HepG2 (cell line): ENCODE measurements at regions not wholly inside any gene's neighbourhood (a gene's known extent, or its start where the extent isn't known, plus 50 kb on each side); places are given as distances from the start of the nearest gene placed in this dataset.

Experiments used
- ATAC-seq: fragments of 200-7000 bp; cut with Tn5 transposase; 3 replicates; pipeline ENCODE4 v1.9.1; 2020; ENCODE audit warnings: mild to moderate bottlenecking, moderate library complexity
- BruUV-seq: library from RNA; stranded (reverse); fragments of 400-500 nt; replicated peaks from 2 replicates; lab custom pipeline; 2021; lab: Mats Ljungman, UMichigan
- CTCF ChIA-PET: fragments of 300-600 bp; formaldehyde crosslinking; extraction: SDS; loops from one replicate; lab custom pipeline; 2021; ENCODE audit warnings: low total read pairs, inconsistent platforms, low intra/inter-chr PET ratio; lab: Yijun Ruan, JAX
- POLR2A ChIA-PET: fragments of 350-600 bp; sonication (Branson Sonifier 250); formaldehyde crosslinking; loops from one replicate; lab custom pipeline; 2020; ENCODE audit warnings: antibody characterized with exemption, inconsistent platforms; lab: Yijun Ruan, JAX
- DNase-seq: peaks from one replicate; pipeline ENCODE4 v3.0.0-alpha.2; 2015; ENCODE audit warnings: low spot score
- FAIRE-seq: peaks from 3 replicates; lab custom pipeline; 2011; peaks lifted over from hg19 to GRCh38; lab: Jason Lieb, UNC
- H2AFZ ChIP-seq: one replicate; pipeline ENCODE4 v1.6.1; 2011; ENCODE audit warnings: low read length, inconsistent platforms
- H3K27ac ChIP-seq: fragments of 300-600 bp; 3 replicates; pipeline ENCODE4 v1.8.0; 2011; ENCODE audit warnings: mixed run types, mild to moderate bottlenecking, mixed read lengths, low read length, inconsistent platforms; ENCODE audit not compliant: insufficient read depth; ENCODE audit errors: extremely low read length
- H3K27me3 ChIP-seq, 2 experiments: fragments of 200-600 bp in 1 of 2; 2 replicates in 1 of 2; 3 replicates in 1 of 2; pipeline versions ENCODE4 v1.6.0 to v1.8.0; 2011; ENCODE audit warnings: low read length in 2 of 2, mild to moderate bottlenecking in 2 of 2, moderate library complexity in 2 of 2, inconsistent platforms in 1 of 2; ENCODE audit not compliant: insufficient read depth in 2 of 2, control insufficient read depth in 1 of 2
- H3K36me3 ChIP-seq, 2 experiments: fragments of 200-600 bp in 1 of 2; replicated peaks in 1 of 2; 2 replicates in 1 of 2; 3 replicates in 1 of 2; pipeline versions ENCODE4 v1.5.1 to v1.8.0; 2011; ENCODE audit warnings: low read length in 2 of 2, inconsistent platforms in 1 of 2; ENCODE audit not compliant: insufficient read depth in 2 of 2, control insufficient read depth in 1 of 2
- H3K4me1 ChIP-seq: 2 replicates; pipeline ENCODE4 v1.5.1; 2012; ENCODE audit warnings: low read length, inconsistent platforms; ENCODE audit not compliant: insufficient read depth
- H3K4me2 ChIP-seq: 2 replicates; pipeline ENCODE4 v1.6.0; 2011; ENCODE audit warnings: low read depth, low read length, inconsistent platforms
- H3K4me3 ChIP-seq, 3 experiments: fragments of 200-600 bp in 1 of 3; sonication (generic), shearing (Covaris generic) in 1 of 3; replicated peaks in 1 of 3; 2 replicates each; pipeline ENCODE4 v1.5.1; 2011 to 2016; ENCODE audit warnings: low read length in 3 of 3, inconsistent platforms in 2 of 3, low read depth in 2 of 3, mild to moderate bottlenecking in 2 of 3, control low read depth in 1 of 3, mixed read lengths in 1 of 3; ENCODE audit not compliant: insufficient read depth in 1 of 3
- H3K79me2 ChIP-seq: one replicate; pipeline ENCODE4 v1.6.1; 2011; ENCODE audit warnings: low read length, inconsistent platforms; ENCODE audit not compliant: insufficient read depth
- H3K9ac ChIP-seq: 2 replicates; pipeline ENCODE4 v1.6.0; 2011; ENCODE audit warnings: mild to moderate bottlenecking, low read depth, low read length, inconsistent platforms; ENCODE audit not compliant: insufficient read depth
- H3K9me3 ChIP-seq: 2 replicates; pipeline ENCODE4 v1.5.1; 2012; ENCODE audit warnings: mild to moderate bottlenecking, low read length
- H4K20me1 ChIP-seq: 2 replicates; pipeline ENCODE4 v1.6.0; 2011; ENCODE audit warnings: inconsistent platforms, mild to moderate bottlenecking, low read length, moderate library complexity; ENCODE audit not compliant: insufficient read depth
- CENPT ChIP-seq: sonication (generic); formaldehyde crosslinking; IDR thresholded peaks from 2 replicates; pipeline ENCODE4 v1.8.0; 2022; ENCODE audit warnings: low read depth, mild to moderate bottlenecking, moderate library complexity, missing genetic modification reagents
- HMGA1 ChIP-seq: sonication (generic); formaldehyde crosslinking; conservative IDR thresholded peaks from 2 replicates; pipeline ENCODE4 v1.4.0; 2020; ENCODE audit warnings: missing genetic modification reagents
- MAFF ChIP-seq: IDR thresholded peaks from 2 replicates; pipeline ENCODE4 v1.6.1; 2011; ENCODE audit warnings: low read depth, low read length, improper control_type of control experiment
- MAFK ChIP-seq, 2 experiments: IDR thresholded peaks in 1 of 2; conservative IDR thresholded peaks in 1 of 2; 2 replicates each; pipeline ENCODE4 v1.6.1; 2011; ENCODE audit warnings: improper control_type of control experiment in 2 of 2, low read length in 2 of 2
- NFYC ChIP-seq: IDR thresholded peaks from 2 replicates; pipeline ENCODE4 v1.6.1; 2016; ENCODE audit warnings: missing genetic modification reagents, missing compliant biosample characterization
- SAP130 ChIP-seq: IDR thresholded peaks from 2 replicates; pipeline ENCODE4 v1.6.1; 2016; ENCODE audit warnings: low read depth
- SMARCC2 ChIP-seq: fragments of 450-650 bp; IDR thresholded peaks from 2 replicates; pipeline ENCODE4 v1.6.1; 2017; ENCODE audit warnings: antibody characterized with exemption, mild to moderate bottlenecking
- ZNF563 ChIP-seq: sonication (generic); formaldehyde crosslinking; IDR thresholded peaks from 2 replicates; pipeline ENCODE4 v1.8.0; 2022; ENCODE audit warnings: mild to moderate bottlenecking, moderate library complexity, missing genetic modification reagents
- WGBS: methylation state at CpG from one replicate; pipeline ENCODE4 v1.1.6; 2017; ENCODE audit warnings: low lambda C conversion rate; 5-methylcytosine and 5-hydroxymethylcytosine counted together
- in situ Hi-C: cut with HindIII; loops from 2 replicates; pipeline ENCODE4 v1.10.0; 2017; ENCODE audit warnings: low pct_unique_long_range_greater_than_20kb; ENCODE audit not compliant: extremely low pct_ligation_motif_present
- intact Hi-C: fragments of 100-400 bp; cut with micrococcal nuclease; formaldehyde crosslinking; loops from one replicate; pipeline ENCODE4 v1.10.0; 2022; ENCODE audit not compliant: unreplicated experiment
- TF ChIP-seq, protein P1 (sequence below): sonication (generic); formaldehyde crosslinking; IDR thresholded peaks from 2 replicates; pipeline ENCODE4 v1.4.0; 2020; ENCODE audit warnings: missing genetic modification reagents
- TF ChIP-seq, protein P2 (sequence below): sonication (generic); formaldehyde crosslinking; IDR thresholded peaks from 2 replicates; pipeline ENCODE4 v1.4.0; 2020; ENCODE audit warnings: missing genetic modification reagents
- TF ChIP-seq, protein P3 (sequence below): IDR thresholded peaks from 2 replicates; pipeline ENCODE4 v1.6.1; 2016; ENCODE audit warnings: missing compliant biosample characterization, missing genetic modification reagents, borderline replicate concordance

DNA sequence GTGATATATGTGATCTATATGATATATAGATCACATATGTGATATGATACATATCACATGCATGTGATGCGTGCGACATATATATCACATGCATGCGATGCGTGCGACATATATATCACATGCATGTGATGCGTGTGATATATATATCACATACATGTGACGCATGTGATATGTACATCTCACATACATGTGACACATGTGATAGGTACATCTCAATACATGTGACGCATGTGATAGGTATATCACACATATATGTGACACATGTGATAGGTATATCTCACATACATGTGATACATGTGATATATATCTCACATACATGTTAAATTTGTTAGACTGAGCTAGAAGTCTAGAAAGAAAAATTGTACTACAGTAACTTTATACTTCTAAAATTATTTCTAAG lies 1095.9 kb downstream of the EFNA5 start (continued):
- TF ChIP-seq, protein P1, sequence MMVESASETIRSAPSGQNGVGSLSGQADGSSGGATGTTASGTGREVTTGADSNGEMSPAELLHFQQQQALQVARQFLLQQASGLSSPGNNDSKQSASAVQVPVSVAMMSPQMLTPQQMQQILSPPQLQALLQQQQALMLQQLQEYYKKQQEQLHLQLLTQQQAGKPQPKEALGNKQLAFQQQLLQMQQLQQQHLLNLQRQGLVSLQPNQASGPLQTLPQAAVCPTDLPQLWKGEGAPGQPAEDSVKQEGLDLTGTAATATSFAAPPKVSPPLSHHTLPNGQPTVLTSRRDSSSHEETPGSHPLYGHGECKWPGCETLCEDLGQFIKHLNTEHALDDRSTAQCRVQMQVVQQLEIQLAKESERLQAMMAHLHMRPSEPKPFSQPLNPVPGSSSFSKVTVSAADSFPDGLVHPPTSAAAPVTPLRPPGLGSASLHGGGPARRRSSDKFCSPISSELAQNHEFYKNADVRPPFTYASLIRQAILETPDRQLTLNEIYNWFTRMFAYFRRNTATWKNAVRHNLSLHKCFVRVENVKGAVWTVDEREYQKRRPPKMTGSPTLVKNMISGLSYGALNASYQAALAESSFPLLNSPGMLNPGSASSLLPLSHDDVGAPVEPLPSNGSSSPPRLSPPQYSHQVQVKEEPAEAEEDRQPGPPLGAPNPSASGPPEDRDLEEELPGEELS (CRISPR knock-in tag): no peak
- no peak for TF ChIP-seq NFYC

DNA sequence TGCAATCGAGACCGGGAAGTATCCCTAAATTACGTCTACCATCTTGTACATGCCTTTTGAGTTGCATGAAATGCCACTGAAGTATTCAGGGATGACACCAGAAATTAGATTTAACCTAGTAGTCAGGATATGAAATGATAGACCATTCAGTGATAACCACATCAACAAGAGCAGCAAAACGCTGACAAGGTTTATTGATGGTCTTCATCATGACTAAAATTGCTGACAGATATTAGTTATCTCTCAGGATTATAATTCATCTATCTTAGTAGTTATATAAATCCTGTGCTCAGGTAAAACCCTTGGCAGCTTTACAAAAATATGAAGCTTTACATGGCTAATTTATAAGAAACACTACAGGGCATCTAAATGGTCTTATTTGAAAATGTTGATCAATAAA lies 1104.7 kb downstream of the EFNA5 start:
- FAIRE-seq (no peak), DNase-seq (no peak), ATAC-seq (no peak)
- H3K9ac ChIP-seq: no peak overlapping the region
- no peak overlapping the region for H3K27ac ChIP-seq
- in situ Hi-C loops (no loop called here), intact Hi-C loops (no loop called here)
- no TSS peak for BruUV-seq
- TF ChIP-seq, protein P2, sequence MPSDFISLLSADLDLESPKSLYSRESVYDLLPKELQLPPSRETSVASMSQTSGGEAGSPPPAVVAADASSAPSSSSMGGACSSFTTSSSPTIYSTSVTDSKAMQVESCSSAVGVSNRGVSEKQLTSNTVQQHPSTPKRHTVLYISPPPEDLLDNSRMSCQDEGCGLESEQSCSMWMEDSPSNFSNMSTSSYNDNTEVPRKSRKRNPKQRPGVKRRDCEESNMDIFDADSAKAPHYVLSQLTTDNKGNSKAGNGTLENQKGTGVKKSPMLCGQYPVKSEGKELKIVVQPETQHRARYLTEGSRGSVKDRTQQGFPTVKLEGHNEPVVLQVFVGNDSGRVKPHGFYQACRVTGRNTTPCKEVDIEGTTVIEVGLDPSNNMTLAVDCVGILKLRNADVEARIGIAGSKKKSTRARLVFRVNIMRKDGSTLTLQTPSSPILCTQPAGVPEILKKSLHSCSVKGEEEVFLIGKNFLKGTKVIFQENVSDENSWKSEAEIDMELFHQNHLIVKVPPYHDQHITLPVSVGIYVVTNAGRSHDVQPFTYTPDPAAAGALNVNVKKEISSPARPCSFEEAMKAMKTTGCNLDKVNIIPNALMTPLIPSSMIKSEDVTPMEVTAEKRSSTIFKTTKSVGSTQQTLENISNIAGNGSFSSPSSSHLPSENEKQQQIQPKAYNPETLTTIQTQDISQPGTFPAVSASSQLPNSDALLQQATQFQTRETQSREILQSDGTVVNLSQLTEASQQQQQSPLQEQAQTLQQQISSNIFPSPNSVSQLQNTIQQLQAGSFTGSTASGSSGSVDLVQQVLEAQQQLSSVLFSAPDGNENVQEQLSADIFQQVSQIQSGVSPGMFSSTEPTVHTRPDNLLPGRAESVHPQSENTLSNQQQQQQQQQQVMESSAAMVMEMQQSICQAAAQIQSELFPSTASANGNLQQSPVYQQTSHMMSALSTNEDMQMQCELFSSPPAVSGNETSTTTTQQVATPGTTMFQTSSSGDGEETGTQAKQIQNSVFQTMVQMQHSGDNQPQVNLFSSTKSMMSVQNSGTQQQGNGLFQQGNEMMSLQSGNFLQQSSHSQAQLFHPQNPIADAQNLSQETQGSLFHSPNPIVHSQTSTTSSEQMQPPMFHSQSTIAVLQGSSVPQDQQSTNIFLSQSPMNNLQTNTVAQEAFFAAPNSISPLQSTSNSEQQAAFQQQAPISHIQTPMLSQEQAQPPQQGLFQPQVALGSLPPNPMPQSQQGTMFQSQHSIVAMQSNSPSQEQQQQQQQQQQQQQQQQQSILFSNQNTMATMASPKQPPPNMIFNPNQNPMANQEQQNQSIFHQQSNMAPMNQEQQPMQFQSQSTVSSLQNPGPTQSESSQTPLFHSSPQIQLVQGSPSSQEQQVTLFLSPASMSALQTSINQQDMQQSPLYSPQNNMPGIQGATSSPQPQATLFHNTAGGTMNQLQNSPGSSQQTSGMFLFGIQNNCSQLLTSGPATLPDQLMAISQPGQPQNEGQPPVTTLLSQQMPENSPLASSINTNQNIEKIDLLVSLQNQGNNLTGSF (CRISPR knock-in tag): no peak
- no peak for TF ChIP-seq ZNF563
- TF ChIP-seq MAFK (conservative IDR thresholded peaks at IDR 0.05 in 1 of 2, IDR thresholded peaks at IDR 0.05 in 1 of 2; ENCODE audit: low read length in 2 of 2): peak; percentile 29 to 75; a peak in 3 of 4 replicates
- no peak for TF ChIP-seq SMARCC2
- peak; percentile 63 for TF ChIP-seq MAFF
- TF ChIP-seq, protein P3, sequence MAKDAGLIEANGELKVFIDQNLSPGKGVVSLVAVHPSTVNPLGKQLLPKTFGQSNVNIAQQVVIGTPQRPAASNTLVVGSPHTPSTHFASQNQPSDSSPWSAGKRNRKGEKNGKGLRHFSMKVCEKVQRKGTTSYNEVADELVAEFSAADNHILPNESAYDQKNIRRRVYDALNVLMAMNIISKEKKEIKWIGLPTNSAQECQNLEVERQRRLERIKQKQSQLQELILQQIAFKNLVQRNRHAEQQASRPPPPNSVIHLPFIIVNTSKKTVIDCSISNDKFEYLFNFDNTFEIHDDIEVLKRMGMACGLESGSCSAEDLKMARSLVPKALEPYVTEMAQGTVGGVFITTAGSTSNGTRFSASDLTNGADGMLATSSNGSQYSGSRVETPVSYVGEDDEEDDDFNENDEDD: no peak
- no peak for TF ChIP-seq HMGA1 (CRISPR knock-in tag)
- no peak for TF ChIP-seq CENPT (CRISPR knock-in tag)
- no peak for TF ChIP-seq SAP130 (CRISPR knock-in tag)
- H3K4me3 ChIP-seq: no peak overlapping the region
- CTCF ChIA-PET: no interaction called here
- H3K79me2 ChIP-seq: no peaks in the 10 kb centered on the region
- no peaks in the 10 kb centered on the region for H3K36me3 ChIP-seq
- no peaks in the 10 kb centered on the region for H3K27me3 ChIP-seq
- no peak overlapping the region for H2AFZ ChIP-seq
- peaks cover 14% of the 10 kb centered on the region for H3K9me3 ChIP-seq
- no peak overlapping the region for H3K4me2 ChIP-seq
- no peaks in the 10 kb centered on the region for H4K20me1 ChIP-seq
- no peaks in the 10 kb centered on the region for H3K4me1 ChIP-seq
- POLR2A ChIA-PET: no interaction called here
- 1% methylated on average over 4 of the region's 4 CpGs for WGBS
